GM23338 (cell line): ENCODE measurements at regions not wholly inside any gene's neighbourhood (a gene's known extent, or its start where the extent isn't known, plus 50 kb on each side); places are given as distances from the start of the nearest gene placed in this dataset.
A peak's percentile ranks its signal among the peaks of the same experiment; 100 is the strongest.

Experiments used
- ATAC-seq: fragments of 200-7000 bp; cut with Tn5 transposase; 3 replicates; pipeline ENCODE4 v1.9.1; 2020
- DNase-seq: peaks from one replicate; pipeline ENCODE4 v3.0.0-alpha.2; 2015; ENCODE audit warnings: low spot score
- H2AFZ ChIP-seq: fragments of 200-600 bp; sonication (generic); 2 replicates; pipeline ENCODE4 v1.8.0; 2016; ENCODE audit warnings: antibody characterized with exemption, mild to moderate bottlenecking, moderate library complexity
- H3F3A ChIP-seq: fragments of 200-600 bp; sonication (generic); replicated peaks from 2 replicates; pipeline ENCODE4 v1.8.0; 2017; ENCODE audit warnings: antibody characterized with exemption, mixed run types, low read depth
- H3K27ac ChIP-seq: fragments of 200-600 bp; sonication (generic); 2 replicates; pipeline ENCODE4 v1.6.1; 2016; ENCODE audit warnings: low read depth
- H3K27me3 ChIP-seq: fragments of 200-600 bp; sonication (generic); 2 replicates; pipeline ENCODE4 v1.8.0; 2016; ENCODE audit warnings: mild to moderate bottlenecking, mixed run types, moderate library complexity; ENCODE audit not compliant: insufficient read depth
- H3K36me3 ChIP-seq: fragments of 200-600 bp; sonication (generic); 2 replicates; pipeline ENCODE4 v1.8.0; 2016; ENCODE audit warnings: mild to moderate bottlenecking; ENCODE audit not compliant: insufficient read depth
- H3K4me1 ChIP-seq: fragments of 200-600 bp; sonication (generic); 2 replicates; pipeline ENCODE4 v1.8.0; 2016; ENCODE audit warnings: mild to moderate bottlenecking, moderate library complexity; ENCODE audit not compliant: insufficient read depth
- H3K4me2 ChIP-seq: fragments of 200-600 bp; sonication (generic); 2 replicates; pipeline ENCODE4 v1.7.1; 2017; ENCODE audit warnings: mixed run types
- H3K4me3 ChIP-seq: fragments of 200-600 bp; sonication (generic); 2 replicates; pipeline ENCODE4 v1.6.1; 2016; ENCODE audit warnings: mixed run types
- H3K79me2 ChIP-seq: fragments of 200-600 bp; sonication (generic); replicated peaks from 2 replicates; pipeline ENCODE4 v1.8.0; 2017; ENCODE audit warnings: mild to moderate bottlenecking; ENCODE audit not compliant: insufficient read depth
- H3K9me2 ChIP-seq: fragments of 200-600 bp; sonication (generic); 2 replicates; pipeline ENCODE4 v1.8.0; 2017; ENCODE audit not compliant: insufficient read depth
- H4K20me1 ChIP-seq: fragments of 200-600 bp; sonication (generic); replicated peaks from 2 replicates; pipeline ENCODE4 v1.8.0; 2017; ENCODE audit warnings: mild to moderate bottlenecking; ENCODE audit not compliant: insufficient read depth
- H3K27ac Mint-ChIP-seq: 2 replicates; pipeline ENCODE4 v1.8.0; 2020; ENCODE audit warnings: inconsistent platforms, mild to moderate bottlenecking, moderate library complexity, mixed read lengths
- H3K27me3 Mint-ChIP-seq: 3 replicates; pipeline ENCODE4 v1.8.0; 2022; ENCODE audit warnings: low read depth, mild to moderate bottlenecking, moderate library complexity, mixed read lengths, inconsistent platforms; ENCODE audit not compliant: insufficient read depth, poor library complexity
- H3K36me3 Mint-ChIP-seq: 3 replicates; pipeline ENCODE4 v1.8.0; 2021; ENCODE audit warnings: low read depth, mild to moderate bottlenecking, inconsistent platforms, moderate library complexity, mixed read lengths
- H3K4me1 Mint-ChIP-seq: 3 replicates; pipeline ENCODE4 v1.8.0; 2020; ENCODE audit warnings: mild to moderate bottlenecking, inconsistent platforms, mixed read lengths
- H3K4me3 Mint-ChIP-seq: 3 replicates; pipeline ENCODE4 v1.8.0; 2021; ENCODE audit warnings: moderate library complexity, mild to moderate bottlenecking, inconsistent platforms, mixed read lengths
- H3K9me3 Mint-ChIP-seq: 3 replicates; pipeline ENCODE4 v1.8.0; 2020; ENCODE audit warnings: moderate library complexity, mild to moderate bottlenecking, inconsistent platforms, mixed read lengths
- CREB1 ChIP-seq: fragments of 250-450 bp; sonication (Bioruptor Pico); IDR thresholded peaks from 2 replicates; pipeline ENCODE4 v1.5.0; 2020; ENCODE audit warnings: low read depth, mild to moderate bottlenecking, moderate library complexity
- ETS1 ChIP-seq: IDR thresholded peaks from 2 replicates; pipeline ENCODE4 v1.6.1; 2016; ENCODE audit warnings: antibody characterized with exemption
- EZH2phosphoT487 ChIP-seq: fragments of 200-600 bp; sonication (generic); IDR thresholded peaks from one replicate; pipeline ENCODE4 v1.8.1; 2018; ENCODE audit warnings: antibody characterized with exemption; ENCODE audit not compliant: unreplicated experiment
- JUNB ChIP-seq: IDR thresholded peaks from one replicate; pipeline ENCODE4 v1.6.1; 2016; ENCODE audit warnings: antibody characterized with exemption; ENCODE audit not compliant: unreplicated experiment
- NANOG ChIP-seq: IDR thresholded peaks from 2 replicates; pipeline ENCODE4 v1.6.1; 2016; ENCODE audit warnings: antibody characterized with exemption, borderline replicate concordance
- REST ChIP-seq: IDR thresholded peaks from one replicate; pipeline ENCODE4 v1.6.1; 2018; ENCODE audit warnings: antibody characterized with exemption; ENCODE audit not compliant: unreplicated experiment
- STAT1 ChIP-seq: IDR thresholded peaks from one replicate; pipeline ENCODE4 v1.6.1; 2016; ENCODE audit warnings: antibody characterized with exemption; ENCODE audit not compliant: unreplicated experiment
- ZNF331 ChIP-seq: fragments of 250-450 bp; sonication (Bioruptor Pico); IDR thresholded peaks from 2 replicates; pipeline ENCODE4 v1.5.0; 2020; ENCODE audit warnings: low read depth, mild to moderate bottlenecking, moderate library complexity
- ZNF462 ChIP-seq: fragments of 250-450 bp; sonication (Bioruptor Pico); IDR thresholded peaks from 2 replicates; pipeline ENCODE4 v1.5.0; 2020; ENCODE audit warnings: mild to moderate bottlenecking, moderate library complexity
- TF ChIP-seq, protein P1 (sequence below), 2 experiments: fragments of 200-600 bp in 1 of 2; sonication (generic) in 1 of 2; conservative IDR thresholded peaks; 2 replicates each; pipeline versions ENCODE4 v1.5.1 to v1.6.1; 2016 to 2017; ENCODE audit warnings: antibody characterized with exemption in 2 of 2, low read depth in 2 of 2, mild to moderate bottlenecking in 2 of 2, moderate library complexity in 1 of 2

GRCh38 chr3:124441766-124442165, 288.5 kb upstream of the UMPS start:
- peaks cover 5% of the 10 kb centered on the region for H3K27me3 Mint-ChIP-seq
- H3K27me3 ChIP-seq: no peaks in the 10 kb centered on the region
- peaks cover 27% of the 10 kb centered on the region for H3K4me1 Mint-ChIP-seq
- H3K9me2 ChIP-seq: peaks cover 7% of the 10 kb centered on the region
- peak; percentile 53 for ATAC-seq
- no peaks in the 10 kb centered on the region for H3K9me3 Mint-ChIP-seq
- H3K79me2 ChIP-seq: no peaks in the 10 kb centered on the region
- H3K4me3 Mint-ChIP-seq: no peak overlapping the region
- no peaks in the 10 kb centered on the region for H3K36me3 Mint-ChIP-seq
- H4K20me1 ChIP-seq: no peaks in the 10 kb centered on the region
- peak overlapping the region; percentile 12; the same call in 1 of the 2 replicates for H3K4me2 ChIP-seq
- TF ChIP-seq JUNB (no peak), NANOG (no peak), ZNF331 (CRISPR knock-in tag) (no peak), REST (no peak), ZNF462 (no peak), EZH2phosphoT487 (no peak), CREB1 (CRISPR knock-in tag) (no peak), ETS1 (no peak), STAT1 (no peak)
- TF ChIP-seq, protein P1, sequence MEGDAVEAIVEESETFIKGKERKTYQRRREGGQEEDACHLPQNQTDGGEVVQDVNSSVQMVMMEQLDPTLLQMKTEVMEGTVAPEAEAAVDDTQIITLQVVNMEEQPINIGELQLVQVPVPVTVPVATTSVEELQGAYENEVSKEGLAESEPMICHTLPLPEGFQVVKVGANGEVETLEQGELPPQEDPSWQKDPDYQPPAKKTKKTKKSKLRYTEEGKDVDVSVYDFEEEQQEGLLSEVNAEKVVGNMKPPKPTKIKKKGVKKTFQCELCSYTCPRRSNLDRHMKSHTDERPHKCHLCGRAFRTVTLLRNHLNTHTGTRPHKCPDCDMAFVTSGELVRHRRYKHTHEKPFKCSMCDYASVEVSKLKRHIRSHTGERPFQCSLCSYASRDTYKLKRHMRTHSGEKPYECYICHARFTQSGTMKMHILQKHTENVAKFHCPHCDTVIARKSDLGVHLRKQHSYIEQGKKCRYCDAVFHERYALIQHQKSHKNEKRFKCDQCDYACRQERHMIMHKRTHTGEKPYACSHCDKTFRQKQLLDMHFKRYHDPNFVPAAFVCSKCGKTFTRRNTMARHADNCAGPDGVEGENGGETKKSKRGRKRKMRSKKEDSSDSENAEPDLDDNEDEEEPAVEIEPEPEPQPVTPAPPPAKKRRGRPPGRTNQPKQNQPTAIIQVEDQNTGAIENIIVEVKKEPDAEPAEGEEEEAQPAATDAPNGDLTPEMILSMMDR (conservative IDR thresholded peaks at IDR 0.05; ENCODE audit: low read depth in 2 of 2): no peak
- peak; percentile 25 for DNase-seq
- H3F3A ChIP-seq: no peaks in the 10 kb centered on the region
- H3K4me3 ChIP-seq: no peak overlapping the region
- H3K27ac ChIP-seq: no peak overlapping the region
- H2AFZ ChIP-seq: no peak overlapping the region
- H3K27ac Mint-ChIP-seq: no peak overlapping the region; the same call in 1 of the 2 replicates
- no peaks in the 10 kb centered on the region for H3K36me3 ChIP-seq
- H3K4me1 ChIP-seq: peaks cover 18% of the 10 kb centered on the region
